ENCODE measurements at regions not wholly inside any gene's neighbourhood (a gene's known extent, or its start where the extent isn't known, plus 50 kb on each side); places are given as distances from the start of the nearest gene placed in this dataset.

GRCh38 chr13:89862691-89863036, 1484.8 kb upstream of the MIR17HG start:
- TF ChIP-seq, protein P1, sequence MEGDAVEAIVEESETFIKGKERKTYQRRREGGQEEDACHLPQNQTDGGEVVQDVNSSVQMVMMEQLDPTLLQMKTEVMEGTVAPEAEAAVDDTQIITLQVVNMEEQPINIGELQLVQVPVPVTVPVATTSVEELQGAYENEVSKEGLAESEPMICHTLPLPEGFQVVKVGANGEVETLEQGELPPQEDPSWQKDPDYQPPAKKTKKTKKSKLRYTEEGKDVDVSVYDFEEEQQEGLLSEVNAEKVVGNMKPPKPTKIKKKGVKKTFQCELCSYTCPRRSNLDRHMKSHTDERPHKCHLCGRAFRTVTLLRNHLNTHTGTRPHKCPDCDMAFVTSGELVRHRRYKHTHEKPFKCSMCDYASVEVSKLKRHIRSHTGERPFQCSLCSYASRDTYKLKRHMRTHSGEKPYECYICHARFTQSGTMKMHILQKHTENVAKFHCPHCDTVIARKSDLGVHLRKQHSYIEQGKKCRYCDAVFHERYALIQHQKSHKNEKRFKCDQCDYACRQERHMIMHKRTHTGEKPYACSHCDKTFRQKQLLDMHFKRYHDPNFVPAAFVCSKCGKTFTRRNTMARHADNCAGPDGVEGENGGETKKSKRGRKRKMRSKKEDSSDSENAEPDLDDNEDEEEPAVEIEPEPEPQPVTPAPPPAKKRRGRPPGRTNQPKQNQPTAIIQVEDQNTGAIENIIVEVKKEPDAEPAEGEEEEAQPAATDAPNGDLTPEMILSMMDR (IDR thresholded peaks at IDR 0.05; ENCODE audit: poor library complexity): no peak
- TF ChIP-seq EZH2 (IDR thresholded peaks at IDR 0.05; ENCODE audit: borderline replicate concordance): no peak
- no peak for TF ChIP-seq EZH2phosphoT487 (IDR thresholded peaks at IDR 0.05; ENCODE audit: low read depth, severe bottlenecking, unreplicated experiment)
